Activated CD4-positive, alpha-beta T cell treated with anti-CD3 and anti-CD28 coated beads, Interleukin-2, amount 50 U/mL, for 16 hours (primary cell): ENCODE measurements at regions not wholly inside any gene's neighbourhood (a gene's known extent, or its start where the extent isn't known, plus 50 kb on each side); places are given as distances from the start of the nearest gene placed in this dataset.
A peak's percentile ranks its signal among the peaks of the same experiment; 100 is the strongest.

Experiments used
- DNase-seq: peaks from one replicate; pipeline ENCODE4 v3.0.0-alpha.2; 2020

GRCh38 chr10:113293167-113293566 is 259.7 kb upstream of the HABP2 start:
- no peak for DNase-seq

- no peak for DNase-seq
These were observed 258.0 kb upstream of the HABP2 start for GRCh38 chr10:113294868-113295267.

- DNase-seq, result no peak
These were observed 255.6 kb upstream of the HABP2 start for GRCh38 chr10:113297226-113297625.

- DNase-seq, result no peak
These were observed 254.2 kb upstream of the HABP2 start for GRCh38 chr10:113298616-113299015.

DNA sequence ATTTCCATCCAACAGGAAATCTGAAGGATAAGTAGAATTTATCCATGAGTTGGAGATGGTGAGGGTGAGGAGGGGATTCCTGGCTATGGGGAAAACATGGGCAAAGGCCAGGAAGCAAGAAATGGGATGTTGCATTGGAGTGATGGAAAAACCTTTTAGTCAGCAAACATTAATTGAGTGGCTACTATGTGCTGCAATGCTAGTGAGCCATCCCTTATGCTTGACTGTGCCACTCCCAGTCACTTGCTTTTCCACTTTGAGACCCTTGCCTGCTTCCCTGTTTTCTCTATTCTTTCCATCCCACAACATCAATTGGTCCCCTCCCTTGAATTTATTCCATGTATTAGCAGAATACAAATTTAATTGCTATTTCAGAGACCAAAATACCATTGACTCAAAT is 252.7 kb upstream of the HABP2 start:
- DNase-seq, result no peak

GRCh38 chr10:113300617-113301016 is 252.2 kb upstream of the HABP2 start:
- no peak for DNase-seq

GRCh38 chr10:113301342-113301984 is 251.4 kb upstream of the HABP2 start:
- DNase-seq, result no peak

DNA sequence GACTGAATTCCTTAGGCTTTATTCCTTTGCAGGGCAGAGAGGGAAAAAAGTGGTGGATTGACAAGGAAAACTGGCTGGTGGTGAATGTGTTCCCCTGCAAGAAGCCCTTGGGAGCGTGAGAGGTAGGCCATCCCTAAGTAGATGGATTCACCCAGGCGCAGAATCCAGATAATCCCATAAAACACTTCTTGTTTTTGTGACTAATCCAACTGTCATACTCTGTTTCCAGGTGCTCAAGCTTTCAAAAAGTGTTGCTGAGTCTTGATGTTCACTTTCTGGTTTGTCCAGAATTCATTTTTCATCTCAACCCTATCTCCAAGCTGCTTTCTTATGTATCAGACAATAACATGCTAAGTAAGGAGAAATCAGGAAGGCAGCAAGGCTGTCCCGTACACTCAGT is 250.8 kb upstream of the HABP2 start:
- DNase-seq, result no peak

DNA sequence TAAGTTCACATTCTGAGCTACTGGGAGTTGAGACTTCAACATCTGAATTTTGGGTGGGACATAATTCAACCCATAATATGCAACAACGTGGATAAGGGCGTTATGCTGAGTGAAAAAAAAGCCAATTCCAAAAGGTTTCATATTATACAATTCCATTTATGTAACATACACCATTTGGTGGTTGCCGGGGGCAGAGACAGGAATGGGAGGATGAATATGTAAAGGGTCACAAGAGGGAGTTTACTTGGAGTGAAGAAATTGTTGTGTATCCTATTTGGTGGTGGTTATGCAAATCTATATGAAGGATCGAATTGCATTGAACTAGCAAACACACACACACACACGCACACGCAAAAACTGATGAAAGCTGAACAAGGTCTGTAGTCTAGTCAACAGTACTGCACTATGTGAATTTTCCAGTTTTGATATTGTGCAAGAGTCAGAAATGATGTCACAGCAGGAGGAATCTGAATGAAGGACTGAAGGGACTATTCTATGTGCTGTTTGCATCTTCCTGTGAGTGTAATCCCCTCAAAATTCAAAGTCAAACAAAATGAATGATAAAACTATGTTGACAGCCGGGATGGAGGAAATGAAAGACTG is 249.2 kb upstream of the HABP2 start:
- DNase-seq, result no peak

DNA sequence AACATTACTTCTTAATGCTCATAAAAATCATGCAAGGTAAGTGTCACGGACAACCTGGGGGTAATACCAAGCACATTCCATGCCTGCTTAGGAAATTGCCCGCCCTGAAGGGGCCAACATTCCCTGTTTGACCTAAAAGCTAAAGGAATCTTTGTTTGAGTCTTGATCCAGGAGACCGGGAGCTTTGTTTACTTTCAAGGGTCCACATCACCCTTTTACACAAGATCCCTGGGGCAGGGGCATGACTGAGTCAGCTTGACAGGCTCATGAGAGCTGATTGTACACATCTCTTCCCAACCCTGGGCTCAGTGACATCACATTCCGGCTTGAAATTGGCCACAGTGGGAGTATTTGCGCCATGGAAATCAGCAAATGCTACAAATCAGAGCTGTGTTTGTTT is 248.1 kb upstream of the HABP2 start:
- no peak for DNase-seq

- DNase-seq, result no peak
These were observed 247.0 kb upstream of the HABP2 start for GRCh38 chr10:113305871-113306270.

- DNase-seq, result no peak
These were observed 243.1 kb upstream of the HABP2 start for GRCh38 chr10:113309791-113310190.

GRCh38 chr10:113310347-113310746 is 242.5 kb upstream of the HABP2 start:
- DNase-seq, result no peak

DNA sequence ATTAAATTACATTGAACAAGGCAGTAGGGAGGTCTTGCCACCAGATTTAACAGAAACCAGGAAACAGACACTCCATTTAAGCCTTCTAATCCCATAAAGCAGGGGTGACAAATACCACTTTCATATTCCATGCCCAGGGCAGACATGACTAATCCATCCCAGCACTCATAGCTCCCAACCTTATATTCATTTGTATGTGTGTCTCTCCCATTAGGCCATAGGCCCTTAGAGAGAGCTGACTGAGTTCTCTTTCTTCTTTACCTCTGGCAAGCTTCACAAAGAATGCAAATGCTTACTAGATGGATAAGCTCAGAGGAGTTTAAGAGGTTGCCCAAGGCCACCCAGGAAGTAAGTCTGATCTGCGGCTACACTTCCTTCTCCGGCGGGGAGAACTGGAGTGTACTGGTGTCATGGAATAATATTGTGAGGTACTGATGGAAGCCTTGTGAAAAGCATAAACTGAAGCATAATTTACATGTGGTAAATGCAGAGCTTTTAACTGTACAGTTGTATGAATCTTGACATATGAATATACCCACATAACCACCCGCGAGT is 239.7 kb upstream of the HABP2 start:
- no peak for DNase-seq

DNA sequence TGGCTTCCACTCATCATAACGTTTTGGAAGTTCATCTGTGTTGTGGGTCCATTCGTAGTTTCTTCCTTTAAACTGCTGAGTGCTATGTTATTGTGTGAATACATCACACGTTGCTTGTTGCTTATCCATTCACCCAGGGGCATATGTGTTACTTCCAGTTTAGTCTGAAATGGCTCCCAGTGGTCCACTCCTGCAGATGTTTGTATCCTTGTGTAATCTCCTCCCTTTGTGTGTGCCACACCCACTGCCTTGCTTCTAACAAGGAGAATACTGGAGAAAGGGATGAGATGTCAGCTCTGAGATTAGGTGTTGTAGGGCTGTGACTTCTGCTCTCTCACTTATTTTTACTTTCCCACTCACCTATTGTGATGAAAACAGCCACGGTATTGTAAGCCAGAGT is 239.1 kb upstream of the HABP2 start:
- DNase-seq, result no peak

DNA sequence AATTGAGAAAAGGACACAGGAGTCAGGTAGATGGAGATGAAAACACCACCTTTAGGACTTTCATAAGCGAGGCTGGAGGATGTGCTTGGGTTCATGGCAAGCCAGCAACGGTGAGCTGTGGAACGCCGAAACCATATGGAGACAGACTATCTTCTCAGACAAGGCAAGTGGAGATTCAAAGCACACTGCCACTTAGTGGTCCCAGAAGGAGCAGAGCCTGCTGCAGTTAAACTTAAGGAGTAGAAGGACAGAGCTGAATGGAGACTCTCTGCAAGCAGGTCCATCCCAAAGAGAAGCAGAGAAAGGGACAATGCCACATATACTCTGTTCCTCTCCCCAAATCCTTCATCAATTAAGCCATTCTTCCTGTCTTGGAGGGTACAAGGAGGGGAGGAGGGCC is 236.3 kb upstream of the HABP2 start:
- no peak for DNase-seq

DNA sequence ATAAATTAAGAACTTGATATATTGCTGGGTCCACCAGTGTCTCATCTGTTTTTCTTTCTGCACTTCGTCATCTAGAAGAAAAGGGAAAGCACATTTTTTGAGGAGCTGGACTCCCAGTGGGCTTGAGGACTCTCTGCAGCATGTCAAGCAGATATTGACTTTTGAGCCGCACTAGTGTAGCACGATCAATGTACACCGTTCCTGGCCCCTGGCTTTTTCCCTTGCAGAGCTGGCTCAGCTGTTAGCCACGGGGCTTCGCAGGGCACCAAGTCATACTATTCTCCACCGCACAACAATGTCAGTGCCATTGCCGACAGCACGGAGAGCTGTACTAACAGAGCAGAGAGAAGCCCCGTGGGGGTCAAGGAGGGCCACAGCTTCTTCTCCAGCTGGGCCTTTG is 235.4 kb upstream of the HABP2 start:
- DNase-seq, result no peak

GRCh38 chr10:113319479-113319878 is 233.4 kb upstream of the HABP2 start:
- DNase-seq, result no peak

DNA sequence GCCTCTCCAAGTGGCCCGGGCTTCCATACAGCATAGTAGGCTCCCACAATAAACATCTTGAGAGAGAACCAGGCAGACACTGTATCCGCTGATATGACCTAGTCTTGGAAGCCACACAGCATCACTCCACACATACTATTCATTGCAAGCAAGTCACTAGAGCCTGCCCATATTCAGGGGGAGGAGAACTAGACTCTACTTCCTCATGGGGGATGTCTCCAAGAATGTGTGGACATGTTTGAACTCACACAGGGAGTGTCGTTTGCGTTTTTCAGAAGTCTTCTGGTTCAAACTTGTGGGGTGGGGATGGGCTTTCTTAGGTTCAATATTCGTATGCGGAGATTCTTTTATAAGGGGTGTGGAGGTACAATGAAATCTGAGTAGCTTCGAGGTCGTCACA is 232.6 kb upstream of the HABP2 start:
- DNase-seq, result no peak

- no peak for DNase-seq
These were observed 231.9 kb upstream of the HABP2 start for GRCh38 chr10:113320987-113321386.

- no peak for DNase-seq
These were observed 230.0 kb upstream of the HABP2 start for GRCh38 chr10:113322843-113323242.

GRCh38 chr10:113323985-113324384 is 228.9 kb upstream of the HABP2 start:
- no peak for DNase-seq

DNA sequence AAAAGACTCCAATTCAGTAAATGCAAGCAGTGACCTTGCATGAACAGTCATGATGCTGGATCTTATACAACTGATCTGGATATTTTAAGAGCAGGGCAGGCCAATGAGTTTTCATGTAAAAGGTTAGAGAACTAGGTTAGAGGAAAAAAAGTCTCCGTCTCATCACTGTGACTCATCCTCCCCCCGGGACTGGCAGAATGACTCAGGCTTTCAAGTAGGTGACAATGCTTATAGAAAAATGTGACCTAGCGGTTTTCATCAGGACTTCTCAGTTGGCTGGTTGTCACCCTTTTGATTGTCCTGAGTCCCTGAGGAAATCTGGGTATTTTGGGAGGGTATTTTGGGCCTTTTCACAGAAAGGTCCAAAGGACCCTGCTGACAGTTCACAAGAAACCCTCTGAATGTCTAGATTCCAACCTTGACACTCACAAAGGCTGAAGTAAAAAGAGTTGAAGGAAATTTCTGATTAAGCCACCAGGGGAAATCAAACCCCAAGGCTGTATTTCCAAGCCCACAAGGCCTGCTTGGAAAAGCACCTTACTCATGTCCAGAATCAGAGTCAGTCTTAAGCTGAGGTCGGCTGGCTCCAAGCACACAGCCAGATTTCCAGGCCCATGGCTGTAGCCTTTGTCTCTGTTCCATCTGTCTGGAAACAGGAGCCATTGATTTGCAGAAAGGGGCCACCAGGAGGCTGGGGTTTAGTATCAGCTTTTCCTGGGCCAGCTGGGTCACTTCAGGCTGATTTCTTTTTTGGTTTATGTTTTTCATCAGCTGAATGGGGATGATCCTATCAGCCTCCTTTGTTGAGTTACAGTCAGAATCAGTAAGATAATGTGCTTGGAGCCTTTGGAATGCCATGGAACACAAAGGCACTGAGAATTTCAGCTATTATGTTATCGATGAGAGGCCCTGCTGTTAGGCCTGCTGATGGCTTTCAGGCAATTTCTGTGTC is 226.4 kb upstream of the HABP2 start:
- DNase-seq, result peak; percentile 77

DNA sequence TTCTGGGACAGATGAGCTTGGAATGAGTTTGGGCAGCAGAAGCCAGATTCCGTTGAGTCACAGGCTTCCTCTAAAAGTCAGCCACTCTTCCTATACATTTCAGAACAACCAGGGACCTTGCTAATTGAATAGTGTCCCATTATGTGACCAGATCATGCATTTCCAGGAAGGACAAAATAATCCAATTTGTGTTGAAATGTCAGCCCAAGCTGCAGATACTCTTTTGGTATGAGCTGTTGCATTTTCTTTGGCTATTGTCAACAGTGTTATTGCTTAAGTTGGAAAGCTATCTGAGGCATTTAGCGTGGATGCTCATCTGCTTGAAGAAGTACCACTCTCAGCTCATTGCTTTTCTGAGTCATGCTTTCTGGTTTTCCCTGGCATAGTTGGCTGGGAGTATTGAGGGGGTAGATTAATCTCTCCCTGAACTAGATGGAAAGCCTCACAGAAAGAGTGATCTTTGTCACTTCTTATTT is 223.7 kb upstream of the HABP2 start:
- no peak for DNase-seq
